GM19467 (cell line): ENCODE measurements at regions not wholly inside any gene's neighbourhood (a gene's known extent, or its start where the extent isn't known, plus 50 kb on each side); places are given as distances from the start of the nearest gene placed in this dataset.
"Not testable (repeated sequence)": the region's sequence is repeated elsewhere in the genome, so short reads cannot be mapped to it uniquely, and the experiment has no call there.

ENCODE experiments used
- ATAC-seq: cut with Tn5 transposase; IDR thresholded peaks from one replicate; pipeline ENCODE4 v1.9.1; 2021; ENCODE audit warnings: mild to moderate bottlenecking, moderate library complexity; ENCODE audit not compliant: unreplicated experiment

DNA sequence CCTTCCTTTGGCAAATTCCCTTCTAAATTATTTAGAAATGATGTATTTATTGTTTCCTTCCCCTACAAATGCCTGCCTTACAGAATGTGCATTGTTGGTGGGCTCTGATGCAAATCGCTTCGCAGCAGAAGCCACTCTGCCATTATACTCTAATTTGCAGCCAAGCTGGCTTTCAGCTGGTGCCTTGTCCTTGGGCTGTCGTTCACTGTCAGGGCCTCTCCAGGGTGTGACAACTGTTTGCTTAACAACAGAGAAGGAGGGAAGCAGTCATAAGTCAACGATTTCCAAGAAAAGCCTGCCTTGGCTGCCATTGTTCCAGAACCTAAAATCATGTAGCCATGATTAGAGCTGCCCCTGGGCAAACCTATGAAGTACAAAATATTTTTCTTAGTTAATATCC, 260.1 kb upstream of the RGMB start:
- no peak for ATAC-seq

DNA sequence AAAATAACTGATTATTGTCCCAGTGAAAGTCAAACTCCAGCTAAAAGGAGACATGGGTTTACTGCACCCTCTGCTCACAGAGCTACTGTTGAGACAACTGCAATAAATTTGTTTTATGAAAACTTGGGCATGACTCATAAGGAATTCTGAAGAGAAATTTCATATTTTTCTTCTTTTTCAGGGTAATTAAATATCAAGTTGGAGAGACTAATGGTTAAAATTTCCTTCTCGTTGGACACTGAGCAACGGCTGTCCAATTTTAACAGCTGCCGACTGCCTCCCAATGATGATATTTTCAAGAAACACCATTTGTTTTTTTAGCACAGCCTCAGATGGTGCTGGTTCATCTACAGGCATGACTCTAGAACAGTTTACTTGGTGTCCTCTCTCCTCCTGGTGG, 259.2 kb upstream of the RGMB start:
- ATAC-seq: no peak

- ATAC-seq: no peak
These were observed 256.8 kb upstream of the RGMB start for GRCh38 chr5:98516701-98517100.

- no peak for ATAC-seq
These were observed 255.7 kb upstream of the RGMB start for GRCh38 chr5:98517560-98518366.

- no peak for ATAC-seq
These were observed 254.7 kb upstream of the RGMB start for GRCh38 chr5:98518754-98519153.

DNA sequence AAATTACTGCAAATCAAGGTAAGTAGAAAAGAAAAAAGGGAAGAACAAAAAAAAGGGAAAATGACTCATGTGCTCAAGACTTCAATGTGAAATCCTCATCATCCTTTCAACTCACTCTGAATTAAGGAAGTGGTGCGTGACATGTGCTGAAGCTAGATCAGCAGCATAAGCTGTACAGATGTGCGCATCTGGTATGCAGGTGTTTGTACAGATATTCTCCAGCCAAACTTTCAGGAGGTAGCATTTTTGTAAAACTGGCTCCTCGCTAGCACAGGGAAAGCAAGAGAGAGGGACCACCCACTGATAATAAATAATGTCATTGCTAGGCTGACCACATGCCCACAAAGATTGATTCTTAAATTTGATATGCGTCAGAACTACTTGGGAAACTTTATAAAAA, 253.9 kb upstream of the RGMB start:
- no peak for ATAC-seq

DNA sequence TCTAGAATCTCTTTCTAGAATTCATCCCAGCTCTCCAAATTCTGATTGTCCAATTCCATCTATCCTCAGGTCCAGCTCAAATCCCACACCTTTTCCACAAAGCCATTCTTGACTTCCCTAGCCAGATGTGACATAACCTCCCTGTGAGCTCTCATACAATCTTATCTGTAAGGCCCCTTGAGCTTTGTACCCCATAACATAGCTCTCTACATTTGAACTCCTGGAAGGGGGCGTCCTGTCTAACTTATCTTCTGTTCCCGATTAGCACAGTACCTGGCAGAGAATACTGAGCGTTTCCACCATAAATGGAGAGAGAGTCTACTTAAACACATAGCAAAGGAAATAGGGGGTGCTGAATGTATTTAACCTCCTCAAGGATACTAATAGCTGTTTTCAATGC, 251.6 kb upstream of the RGMB start:
- no peak for ATAC-seq

DNA sequence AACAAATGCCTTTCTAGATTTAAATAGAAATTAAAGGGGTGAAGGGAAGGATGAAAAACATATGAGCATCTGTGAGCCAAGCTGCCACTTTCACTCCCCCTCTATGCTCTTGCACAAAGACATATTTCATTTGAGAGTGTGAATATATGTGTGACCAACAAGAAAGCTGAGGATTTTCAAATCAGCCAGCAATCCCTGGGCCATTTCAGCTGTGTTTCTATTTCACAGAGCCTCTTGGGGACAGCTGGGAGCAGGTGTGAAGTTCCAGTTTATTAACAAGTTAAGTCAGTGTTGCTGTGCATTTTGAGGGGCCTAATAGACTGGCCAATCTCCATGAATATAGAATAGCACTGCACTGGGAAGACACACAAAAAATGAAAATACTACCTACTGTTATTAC, 248.7 kb upstream of the RGMB start:
- no peak for ATAC-seq

DNA sequence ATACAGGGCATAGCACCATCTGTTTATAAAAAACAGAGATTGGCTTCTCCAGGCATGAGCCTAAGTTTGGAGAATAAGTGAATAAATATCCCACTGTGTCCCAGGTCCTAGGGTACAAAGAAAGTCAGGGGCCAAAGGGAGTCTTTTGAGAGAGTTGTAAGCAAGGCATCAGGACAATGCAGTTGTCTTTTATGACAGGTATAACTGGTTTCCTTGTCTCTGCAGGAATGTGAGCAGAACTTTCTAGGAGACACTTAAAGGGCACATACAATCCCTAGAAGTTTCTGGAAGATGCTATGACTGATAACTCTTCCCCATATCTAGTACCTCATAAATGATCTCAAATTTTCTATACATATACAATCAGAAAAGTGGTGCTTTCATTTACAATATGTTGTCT, 245.6 kb upstream of the RGMB start:
- no peak for ATAC-seq

- no peak for ATAC-seq
These were observed 244.1 kb upstream of the RGMB start for GRCh38 chr5:98529321-98529720.

GRCh38 chr5:98530224-98530623, 243.2 kb upstream of the RGMB start:
- ATAC-seq: no peak

DNA sequence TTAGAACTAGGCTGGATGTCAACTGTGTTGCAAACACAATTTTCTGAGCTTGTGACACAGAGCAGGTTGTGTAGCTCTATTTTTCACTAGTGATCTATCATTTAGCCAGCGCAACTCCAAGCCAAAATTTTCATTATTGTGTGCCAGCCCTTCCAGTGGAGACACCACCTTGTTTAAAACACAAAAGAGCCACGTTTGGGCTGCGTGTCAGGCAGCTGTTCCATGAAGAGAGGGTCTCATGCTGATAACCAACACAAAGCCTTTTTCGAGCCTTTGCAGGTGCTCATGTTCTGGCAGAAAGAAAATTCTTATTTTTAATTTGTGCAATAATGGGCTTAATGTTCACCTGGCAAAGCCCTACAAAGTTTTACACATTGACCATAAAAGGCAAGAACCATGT, 237.6 kb upstream of the RGMB start:
- no peak for ATAC-seq

DNA sequence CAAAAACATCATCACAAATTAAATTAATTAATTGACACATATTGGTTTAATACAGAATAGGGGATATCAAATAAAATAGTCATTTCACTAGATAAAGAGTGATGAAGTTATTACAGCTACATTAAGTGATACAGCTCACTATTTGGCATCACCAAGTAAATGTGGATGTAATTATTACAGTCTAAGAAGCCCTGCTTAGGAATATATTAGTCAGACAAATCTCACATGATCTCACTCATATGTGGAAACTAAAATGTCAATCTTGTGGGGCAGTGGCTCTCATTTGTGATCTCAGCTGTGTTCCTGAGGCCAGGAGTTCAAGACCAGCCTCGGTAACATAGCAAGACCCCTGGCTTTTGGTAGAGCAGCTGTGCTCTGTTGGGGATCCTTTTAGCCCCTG, 233.4 kb upstream of the RGMB start:
- no peak for ATAC-seq

GRCh38 chr5:98541641-98542040, 231.8 kb upstream of the RGMB start:
- no peak for ATAC-seq

DNA sequence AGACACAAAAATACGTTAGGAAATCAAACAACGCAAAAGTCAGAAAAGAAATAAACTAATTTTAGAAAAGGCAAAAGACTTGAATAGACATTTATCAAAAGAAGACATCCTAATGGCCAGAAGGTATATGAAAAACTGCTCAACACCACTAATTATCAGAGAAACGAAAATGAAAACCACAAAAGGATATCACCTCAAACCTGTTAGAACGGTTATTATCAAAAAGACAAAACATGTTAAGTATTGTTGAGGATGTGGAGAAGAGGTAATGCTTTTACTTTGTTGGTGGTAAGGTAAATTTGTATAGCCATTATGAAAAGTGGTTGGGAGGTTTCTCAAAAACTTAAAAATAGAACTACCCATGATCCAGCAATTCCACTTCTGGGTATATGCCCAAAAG, 230.0 kb upstream of the RGMB start:
- ATAC-seq: no peak

GRCh38 chr5:98546924-98547323, 226.5 kb upstream of the RGMB start:
- not testable (repeated sequence) for ATAC-seq

GRCh38 chr5:98556712-98557111, 216.8 kb upstream of the RGMB start:
- no peak for ATAC-seq

GRCh38 chr5:98557916-98558315, 215.5 kb upstream of the RGMB start:
- no peak for ATAC-seq

GRCh38 chr5:98563885-98564653, 209.4 kb upstream of the RGMB start:
- no peak for ATAC-seq

DNA sequence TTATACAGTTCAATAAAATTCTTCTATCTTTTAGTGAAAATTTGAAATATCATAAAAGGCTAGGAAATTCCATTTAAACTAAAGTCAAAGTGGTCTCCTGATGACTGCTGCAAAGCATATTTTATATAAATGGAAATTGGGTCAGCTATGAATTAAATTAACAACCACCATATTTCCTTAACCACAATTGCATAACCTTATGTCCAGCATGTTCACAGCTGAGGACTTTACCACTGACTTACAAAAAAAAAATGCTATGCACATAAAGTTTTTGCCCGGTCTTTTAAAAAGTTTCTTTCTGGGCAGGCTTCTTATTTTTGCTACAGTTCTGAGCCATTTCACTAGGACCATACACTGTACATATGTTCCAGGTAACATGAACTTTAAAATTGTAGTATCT, 208.6 kb upstream of the RGMB start:
- no peak for ATAC-seq

- no peak for ATAC-seq
These were observed 205.1 kb upstream of the RGMB start for GRCh38 chr5:98568336-98568735.

DNA sequence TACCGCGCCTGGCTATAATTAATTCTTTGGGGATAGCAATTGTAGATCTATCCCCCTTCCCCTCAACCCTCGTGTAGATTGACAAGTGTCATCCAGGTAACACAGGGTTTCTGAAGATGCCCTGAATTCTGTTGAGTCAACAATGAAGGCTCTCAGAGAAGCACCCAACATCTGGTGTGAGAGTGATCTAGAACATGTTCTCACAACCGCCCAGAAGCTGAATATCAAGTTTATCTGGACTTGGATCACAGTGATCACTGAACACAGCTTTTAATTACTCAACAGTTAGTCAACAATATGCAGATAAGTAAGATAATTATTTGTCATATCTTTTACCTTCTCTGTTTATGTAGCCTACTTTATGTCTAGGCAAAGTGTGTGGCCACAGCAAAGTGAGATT, 204.2 kb upstream of the RGMB start:
- no peak for ATAC-seq
